ENCODE measurements at regions not wholly inside any gene's neighbourhood (a gene's known extent, or its start where the extent isn't known, plus 50 kb on each side); places are given as distances from the start of the nearest gene placed in this dataset.

- no peak for TF ChIP-seq POLR2A (IDR thresholded peaks at IDR 0.05; ENCODE audit: extremely low read depth, insufficient read length)
- TF ChIP-seq CTCF (IDR thresholded peaks at IDR 0.05; ENCODE audit: low read depth, low read length) = peak; percentile 66
- no peak for TF ChIP-seq MAX (IDR thresholded peaks at IDR 0.05; ENCODE audit: low read depth, low read length)
Observed at GRCh38 chrX:86946569-86946968, 571.0 kb upstream of the KLHL4 start.

Data from NB4 (cell line).